Breast epithelium (tissue), 4 donors: ENCODE measurements at regions not wholly inside any gene's neighbourhood (a gene's known extent, or its start where the extent isn't known, plus 50 kb on each side); places are given as distances from the start of the nearest gene placed in this dataset.

Experiments used
- DNase-seq, 2 donors: peaks; one replicate each; pipeline ENCODE4 v3.0.0-alpha.2; 2019; ENCODE audit warnings: low spot score in 2 of 2
- H3K27ac ChIP-seq, 2 donors: fragments of 200-600 bp; sonication (generic) in 1 of 2; one replicate each; pipeline ENCODE4 v1.5.1; 2016 to 2019; ENCODE audit warnings: mild to moderate bottlenecking in 1 of 2
- H3K27me3 ChIP-seq, 2 donors: fragments of 200-600 bp; sonication (generic) in 1 of 2; one replicate each; pipeline versions ENCODE4 v1.5.1 to v1.6.0; 2017 to 2019; ENCODE audit warnings: control low read depth in 1 of 2, mild to moderate bottlenecking in 1 of 2
- H3K36me3 ChIP-seq: fragments of 200-600 bp; one replicate; pipeline ENCODE4 v1.5.1; 2019
- H3K4me1 ChIP-seq, 2 donors: fragments of 200-600 bp; sonication (generic); one replicate each; pipeline ENCODE4 v1.5.1; 2016 to 2019; ENCODE audit warnings: control low read depth in 1 of 2
- H3K4me3 ChIP-seq, 3 donors: fragments of 200-600 bp; sonication (generic); 1 replicate in 2 of 3; 2 replicates in 1 of 3; pipeline ENCODE4 v1.5.1; 2016 to 2019; ENCODE audit warnings: mild to moderate bottlenecking in 3 of 3, moderate library complexity in 2 of 3
- H3K9me3 ChIP-seq, 2 donors: fragments of 200-600 bp; sonication (generic) in 1 of 2; one replicate each; pipeline ENCODE4 v1.5.1; 2016 to 2019; ENCODE audit warnings: control low read depth in 1 of 2
- CTCF ChIP-seq, 3 donors: fragments of 450-650 bp; IDR thresholded peaks; one replicate each; pipeline ENCODE4 v1.5.1; 2016 to 2017; ENCODE audit warnings: antibody characterized with exemption in 3 of 3, mild to moderate bottlenecking in 3 of 3, moderate library complexity in 3 of 3
- POLR2A ChIP-seq: fragments of 450-650 bp; IDR thresholded peaks from one replicate; pipeline ENCODE4 v1.6.1; 2016; ENCODE audit warnings: antibody characterized with exemption, mild to moderate bottlenecking, moderate library complexity
- POLR2AphosphoS5 ChIP-seq, 3 donors: sonication (generic); formaldehyde crosslinking; IDR thresholded peaks; one replicate each; pipeline ENCODE4 v1.6.1; 2017; ENCODE audit warnings: antibody characterized with exemption in 3 of 3
- intact Hi-C: fragments of 100-400 bp; cut with DNase I; formaldehyde crosslinking; loops from one replicate; pipeline ENCODE4 v1.15.1; 2023; ENCODE audit warnings: low total_unique reads

DNA sequence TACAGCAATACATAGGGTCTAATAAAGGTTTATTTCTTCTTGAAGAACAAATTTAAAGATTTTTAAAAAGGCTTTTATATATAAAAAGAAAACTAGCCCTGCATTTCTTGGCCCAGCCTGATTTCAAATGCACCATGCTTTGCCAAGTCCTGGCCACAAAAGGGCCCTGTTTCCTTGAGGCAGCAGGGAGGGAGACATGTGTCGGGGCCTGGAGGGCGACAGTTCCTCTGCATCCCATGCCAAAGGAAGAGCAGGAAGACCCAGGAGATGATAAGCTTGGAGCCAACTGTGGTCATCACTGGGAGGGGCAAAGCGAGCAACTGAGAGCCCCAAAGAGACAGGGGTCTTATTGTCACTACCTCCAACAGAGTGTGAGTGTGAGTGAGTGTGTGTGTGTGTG lies 571.5 kb upstream of the PSMD7 start:
- no peaks in the 10 kb centered on the region for H3K27me3 ChIP-seq
- H3K27ac ChIP-seq, result no peak overlapping the region
- H3K4me1 ChIP-seq, result no peaks in the 10 kb centered on the region
- no peak for TF ChIP-seq POLR2AphosphoS5 (IDR thresholded peaks at IDR 0.05)
- TF ChIP-seq CTCF (IDR thresholded peaks at IDR 0.05), result no peak
- TF ChIP-seq POLR2A, result no peak
- no peaks in the 10 kb centered on the region for H3K9me3 ChIP-seq
- no peaks in the 10 kb centered on the region for H3K36me3 ChIP-seq
- H3K4me3 ChIP-seq, result no peak overlapping the region
- no peak for DNase-seq
- intact Hi-C loops, result no loop called here

DNA sequence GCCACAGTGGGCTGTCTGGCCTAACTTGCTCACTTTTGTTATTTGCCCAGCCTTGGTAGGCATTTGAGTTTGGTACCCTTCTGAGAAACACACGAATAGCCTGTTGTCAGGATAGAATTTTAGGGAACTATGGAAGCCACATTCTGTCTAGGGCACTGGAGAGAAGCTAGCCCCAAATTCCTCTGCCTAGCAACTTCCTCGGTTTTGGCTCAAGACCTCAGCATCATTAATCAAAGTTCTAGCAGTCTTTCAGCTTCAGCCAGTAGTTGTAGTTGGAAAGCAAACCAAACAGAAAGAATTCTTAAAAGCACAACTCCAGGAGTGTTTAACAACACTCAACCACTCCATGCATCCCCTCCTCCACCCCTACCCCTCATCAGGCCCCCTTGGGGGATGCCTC lies 572.1 kb upstream of the PSMD7 start:
- no peaks in the 10 kb centered on the region for H3K4me1 ChIP-seq

DNA sequence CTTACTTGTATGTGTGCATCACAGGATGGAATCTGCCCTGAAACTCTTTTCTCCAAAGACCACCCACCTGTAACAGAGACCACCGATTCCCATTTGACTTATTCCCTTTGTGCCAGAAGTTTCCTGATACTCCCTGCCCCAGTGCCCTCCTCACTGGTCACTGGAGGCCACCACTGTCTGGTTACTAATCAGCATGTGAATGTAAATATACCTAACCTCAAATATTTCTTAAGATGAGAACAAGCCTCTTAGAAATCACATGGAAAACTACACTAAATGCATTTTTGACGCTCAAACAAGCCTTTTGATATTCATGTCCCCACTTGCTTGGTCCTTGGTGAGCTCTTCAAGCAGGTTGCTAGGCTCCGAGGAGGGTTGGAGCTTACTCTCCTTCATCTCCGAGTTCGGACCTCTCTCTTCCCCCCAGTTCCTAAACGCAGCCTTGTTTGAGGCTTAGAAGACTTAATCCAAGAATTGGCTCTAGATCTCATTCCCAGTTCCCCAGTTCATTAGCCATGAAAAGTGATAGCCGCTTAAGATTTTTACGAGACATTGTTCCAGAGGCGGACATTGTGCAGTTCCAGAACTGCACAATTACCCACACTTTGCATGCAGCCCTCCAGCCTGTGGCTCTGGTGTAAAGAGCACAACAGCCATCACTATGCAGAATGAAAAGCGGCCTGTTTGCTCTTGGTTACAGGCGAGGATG lies 579.2 kb upstream of the PSMD7 start:
- no peaks in the 10 kb centered on the region for H3K4me1 ChIP-seq
- H3K36me3 ChIP-seq, result no peaks in the 10 kb centered on the region
- intact Hi-C loops, result no loop called here

More for the DNA sequence above, 572.1 kb upstream of the PSMD7 start:
- H3K4me3 ChIP-seq, result no peak overlapping the region
- TF ChIP-seq POLR2AphosphoS5 (IDR thresholded peaks at IDR 0.05), result no peak
- TF ChIP-seq POLR2A, result no peak
- TF ChIP-seq CTCF (IDR thresholded peaks at IDR 0.05), result no peak
- H3K27ac ChIP-seq, result no peak overlapping the region
- no peaks in the 10 kb centered on the region for H3K27me3 ChIP-seq
- DNase-seq, result no peak
- no peaks in the 10 kb centered on the region for H3K36me3 ChIP-seq
- intact Hi-C loops, result no loop called here
- H3K9me3 ChIP-seq, result no peaks in the 10 kb centered on the region

DNA sequence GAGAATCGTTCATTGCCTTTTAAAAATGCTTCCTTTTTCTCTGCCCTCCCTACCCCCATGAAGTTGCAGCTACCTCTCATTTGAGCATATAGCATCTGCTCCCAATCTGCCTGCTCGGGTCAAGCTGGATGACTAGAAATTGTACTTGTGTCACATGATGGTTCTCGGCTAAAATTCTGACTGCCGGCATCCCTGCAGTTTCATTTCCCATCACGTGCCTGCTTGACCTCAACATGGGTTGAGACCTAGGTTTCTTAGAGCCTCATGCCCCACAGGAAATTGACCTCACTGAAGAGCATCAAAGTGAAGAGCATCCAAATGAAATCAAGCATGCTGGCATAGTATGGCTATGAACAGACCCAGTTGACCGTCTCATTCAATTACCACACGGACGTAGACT lies 581.6 kb upstream of the PSMD7 start:
- no peaks in the 10 kb centered on the region for H3K27me3 ChIP-seq
- H3K4me1 ChIP-seq, result no peaks in the 10 kb centered on the region
- TF ChIP-seq CTCF (IDR thresholded peaks at IDR 0.05) (no peak), POLR2A (no peak), POLR2AphosphoS5 (IDR thresholded peaks at IDR 0.05) (no peak)
- DNase-seq, result no peak
- H3K4me3 ChIP-seq, result no peak overlapping the region
- H3K36me3 ChIP-seq, result no peaks in the 10 kb centered on the region
- no peak overlapping the region for H3K27ac ChIP-seq
- no peaks in the 10 kb centered on the region for H3K9me3 ChIP-seq
- intact Hi-C loops, result no loop called here

More for the DNA sequence above, 579.2 kb upstream of the PSMD7 start:
- Histone ChIP-seq H3K4me3 (no peak overlapping the region), H3K27me3 (no peaks in the 10 kb centered on the region), H3K27ac (no peak overlapping the region), H3K9me3 (no peaks in the 10 kb centered on the region)
- TF ChIP-seq POLR2AphosphoS5 (IDR thresholded peaks at IDR 0.05), result no peak
- no peak for TF ChIP-seq POLR2A
- no peak for TF ChIP-seq CTCF (IDR thresholded peaks at IDR 0.05)
- DNase-seq, result no peak

GRCh38 chr16:73713778-73714495 lies 582.7 kb upstream of the PSMD7 start:
- Histone ChIP-seq H3K9me3 (no peaks in the 10 kb centered on the region), H3K27me3 (no peaks in the 10 kb centered on the region), H3K4me3 (no peak overlapping the region), H3K27ac (no peak overlapping the region), H3K4me1 (no peaks in the 10 kb centered on the region), H3K36me3 (no peaks in the 10 kb centered on the region)
- intact Hi-C loops, result no loop called here
- TF ChIP-seq POLR2AphosphoS5 (IDR thresholded peaks at IDR 0.05), result no peak
- no peak for TF ChIP-seq POLR2A
- TF ChIP-seq CTCF (IDR thresholded peaks at IDR 0.05), result no peak
- DNase-seq, result no peak
